GM12875 (cell line): ENCODE measurements at regions not wholly inside any gene's neighbourhood (a gene's known extent, or its start where the extent isn't known, plus 50 kb on each side); places are given as distances from the start of the nearest gene placed in this dataset.

Experiments
- H3K4me3 ChIP-seq: one replicate; pipeline ENCODE4 v1.5.1; 2011; ENCODE audit warnings: low read depth, low read length, control low read depth
- CTCF ChIP-seq: IDR thresholded peaks from 2 replicates; pipeline ENCODE4 v1.5.1; 2011; ENCODE audit warnings: low read depth, mild to moderate bottlenecking, control low read depth, inconsistent platforms, low read length, moderate library complexity, borderline replicate concordance; ENCODE audit not compliant: insufficient read depth

- no peak for TF ChIP-seq CTCF
- H3K4me3 ChIP-seq, result no peak overlapping the region
Measured at GRCh38 chr15:61474796-61475195, 245.7 kb upstream of the RORA start.

GRCh38 chr15:61467823-61468222 is 238.7 kb upstream of the RORA start:
- no peak for TF ChIP-seq CTCF
- H3K4me3 ChIP-seq, result no peak overlapping the region

DNA sequence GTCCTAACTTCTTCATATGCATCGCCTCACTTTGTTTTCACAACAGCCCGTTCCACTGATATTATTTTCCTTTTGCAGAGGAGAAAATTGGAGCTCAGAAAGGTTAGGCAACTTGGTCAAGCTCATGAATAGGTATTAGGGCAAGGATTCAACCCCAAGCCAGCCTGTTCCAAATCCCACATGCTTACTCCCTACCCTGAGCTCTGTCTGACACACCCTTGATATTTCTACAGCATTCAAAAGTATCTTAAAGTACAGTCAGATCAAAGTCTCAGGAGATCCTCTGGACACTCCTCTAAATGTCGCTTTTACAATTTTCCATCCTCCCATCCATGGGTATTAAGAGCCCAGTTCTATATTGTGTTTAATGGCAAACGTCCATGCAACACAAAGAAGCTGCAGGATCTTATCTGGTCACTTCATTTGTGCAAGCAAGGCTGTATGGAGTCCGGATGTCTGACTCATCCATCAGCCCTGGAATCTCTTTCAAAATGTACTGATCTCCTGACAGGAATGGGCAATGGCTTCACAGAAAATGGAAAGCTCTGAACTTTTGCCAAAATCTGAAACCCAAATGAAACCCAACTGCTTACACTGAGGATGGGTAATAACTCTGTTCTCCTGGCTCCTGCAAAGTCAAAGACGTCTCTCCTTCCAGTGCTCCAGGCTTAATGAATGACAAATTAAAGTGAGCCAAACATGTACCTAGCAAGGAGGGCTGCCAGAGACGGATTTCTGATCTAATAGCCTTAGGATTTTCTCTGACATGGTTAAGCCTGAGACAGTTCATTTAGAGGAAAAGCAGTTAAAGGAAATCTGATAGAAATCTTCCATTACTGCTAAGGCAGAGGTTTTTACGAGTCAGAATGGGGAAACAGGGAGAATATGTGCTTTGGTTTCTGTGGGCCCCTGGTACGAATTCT is 230.9 kb upstream of the RORA start:
- TF ChIP-seq CTCF, result no peak
- H3K4me3 ChIP-seq, result no peak overlapping the region

- TF ChIP-seq CTCF, result no peak
- H3K4me3 ChIP-seq, result no peak overlapping the region
Measured at GRCh38 chr15:61457050-61457733, 228.1 kb upstream of the RORA start.

DNA sequence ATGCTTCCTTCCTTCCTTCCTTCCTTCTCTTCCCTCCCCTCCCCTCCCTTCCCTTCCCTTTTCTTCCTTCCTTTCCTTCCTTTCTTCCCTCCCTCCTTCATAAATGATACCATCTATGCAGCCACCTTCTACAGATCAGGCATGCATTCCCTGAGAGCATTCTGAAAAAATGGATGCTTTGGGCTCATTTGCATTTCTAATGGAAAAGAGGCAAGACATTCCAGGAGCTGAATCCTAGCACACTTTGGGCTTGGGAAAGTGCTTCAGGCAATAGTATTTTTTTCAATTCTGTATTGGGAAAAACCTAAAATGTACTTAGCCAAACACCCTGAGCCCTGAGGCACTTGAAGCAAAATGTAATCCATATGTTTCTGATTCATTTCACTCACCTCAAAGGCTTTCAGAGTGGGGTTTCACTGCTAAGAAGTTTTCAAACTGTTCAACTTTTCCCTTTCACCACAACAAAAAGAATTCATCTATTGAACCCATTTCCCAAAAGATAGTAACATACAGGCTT is 220.1 kb upstream of the RORA start:
- TF ChIP-seq CTCF, result no peak

GRCh38 chr15:61447981-61448380 is 218.9 kb upstream of the RORA start:
- no peak for TF ChIP-seq CTCF
- no peak overlapping the region for H3K4me3 ChIP-seq

More for the DNA sequence above, 220.1 kb upstream of the RORA start:
- H3K4me3 ChIP-seq, result no peak overlapping the region
